ENCODE measurements at regions not wholly inside any gene's neighbourhood (a gene's known extent, or its start where the extent isn't known, plus 50 kb on each side); places are given as distances from the start of the nearest gene placed in this dataset.

GRCh38 chr4:122328893-122329292, 49.9 kb upstream of the ADAD1 start:
- no peak overlapping the region for H3K14ac ChIP-seq (ENCODE audit: low read length in 2 of 2)
- no peak overlapping the region for H3K23ac ChIP-seq (ENCODE audit: low read length in 2 of 2)
- DNase-seq: no peak

More at GRCh38 chr4:122328893-122329292, 49.9 kb upstream of the ADAD1 start:
- Histone ChIP-seq H2BK120ac (ENCODE audit: low read depth, low read length) (no peak overlapping the region), H3K4me2 (ENCODE audit: low read length, poor library complexity, severe bottlenecking) (no peak overlapping the region), H3K4me1 (ENCODE audit: control insufficient read depth, insufficient read depth, low read depth, low read length) (no peaks in the 10 kb centered on the region), H2AFZ (ENCODE audit: low read depth, low read length) (no peak overlapping the region), H3K9me3 (ENCODE audit: control insufficient read depth, low read length) (no peaks in the 10 kb centered on the region), H3K27me3 (ENCODE audit: control insufficient read depth in 1 of 2, insufficient read depth in 1 of 2, low read length in 2 of 2) (no peaks in the 10 kb centered on the region), H4K91ac (ENCODE audit: low read length) (no peak overlapping the region), H2BK12ac (ENCODE audit: low read length in 2 of 2) (no peak overlapping the region), H3K27ac (ENCODE audit: low read length, poor library complexity, severe bottlenecking) (no peak overlapping the region), H2BK15ac (ENCODE audit: low read depth, poor library complexity, severe bottlenecking) (no peak overlapping the region), H3K4ac (ENCODE audit: low read depth in 1 of 2, low read length in 2 of 2) (no peak overlapping the region), H3K18ac (ENCODE audit: low read depth in 1 of 2, low read length in 2 of 2) (no peak overlapping the region), H4K8ac (ENCODE audit: low read length) (no peak overlapping the region), H3K4me3 (ENCODE audit: insufficient read depth in 1 of 2, low read depth in 1 of 2, low read length in 2 of 2) (no peak overlapping the region), H3K9ac (ENCODE audit: low read length) (no peak overlapping the region), H3K36me3 (ENCODE audit: control insufficient read depth in 1 of 2, insufficient read depth in 2 of 2, low read depth in 1 of 2, low read length in 2 of 2) (peaks cover 0 to 84% of the 10 kb centered on the region in 2 experiments), H2BK5ac (ENCODE audit: low read depth, low read length, poor library complexity, severe bottlenecking) (no peak overlapping the region), H3K79me1 (replicated peaks; ENCODE audit: low read length, poor library complexity, severe bottlenecking) (no peaks in the 10 kb centered on the region), H2AK5ac (ENCODE audit: low read length, severe bottlenecking) (no peak overlapping the region)
- WGBS: 100% methylated on average over 1 of the region's 1 CpG
